ENCODE measurements at regions not wholly inside any gene's neighbourhood (a gene's known extent, or its start where the extent isn't known, plus 50 kb on each side); places are given as distances from the start of the nearest gene placed in this dataset.
"Not testable (repeated sequence)": the region's sequence is repeated elsewhere in the genome, so short reads cannot be mapped to it uniquely, and the experiment has no call there.

- DNase-seq = no peak
Observed at GRCh38 chr15:62326460-62327011, 161.5 kb upstream of the C2CD4B start.

GRCh38 chr15:62327406-62327805 is 162.3 kb upstream of the C2CD4B start:
- DNase-seq = no peak

GRCh38 chr15:62332472-62332871 is 167.4 kb upstream of the C2CD4B start:
- not testable (repeated sequence) for DNase-seq

- DNase-seq = no peak
Observed at GRCh38 chr15:62334536-62334935, 169.5 kb upstream of the C2CD4B start.

- no peak for DNase-seq
Observed at GRCh38 chr15:62337934-62338333, 172.8 kb upstream of the C2CD4B start.

GRCh38 chr15:62338497-62338896 is 173.4 kb upstream of the C2CD4B start:
- no peak for DNase-seq

- DNase-seq = no peak
Observed at GRCh38 chr15:62342959-62343358, 177.9 kb upstream of the C2CD4B start.

GRCh38 chr15:62343397-62343796 is 178.3 kb upstream of the C2CD4B start:
- DNase-seq = no peak

- no peak for DNase-seq
Observed at GRCh38 chr15:62344806-62345539, 179.9 kb upstream of the C2CD4B start.

GRCh38 chr15:62346168-62346567 is 181.1 kb upstream of the C2CD4B start:
- DNase-seq = no peak

GRCh38 chr15:62348118-62348517 is 183.0 kb upstream of the C2CD4B start:
- no peak for DNase-seq

- no peak for DNase-seq
Observed at GRCh38 chr15:62348623-62349022, 183.5 kb upstream of the C2CD4B start.

- DNase-seq = no peak
Observed at GRCh38 chr15:62352817-62353216, 187.7 kb upstream of the C2CD4B start.

- no peak for DNase-seq
Observed at GRCh38 chr15:62357431-62357830, 192.3 kb upstream of the C2CD4B start.

GRCh38 chr15:62359416-62359815 is 194.3 kb upstream of the C2CD4B start:
- DNase-seq = no peak

GRCh38 chr15:62360332-62361097 is 195.4 kb upstream of the C2CD4B start:
- no peak for DNase-seq

- DNase-seq = no peak
Observed at GRCh38 chr15:62362144-62362543, 197.1 kb upstream of the C2CD4B start.

- DNase-seq = no peak
Observed at GRCh38 chr15:62362608-62363007, 197.5 kb upstream of the C2CD4B start.

- no peak for DNase-seq
Observed at GRCh38 chr15:62363913-62364312, 198.8 kb upstream of the C2CD4B start.

- no peak for DNase-seq
Observed at GRCh38 chr15:62365795-62366442, 200.8 kb upstream of the C2CD4B start.

GRCh38 chr15:62369454-62369853 is 204.4 kb upstream of the C2CD4B start:
- DNase-seq = no peak

GRCh38 chr15:62371683-62372082 is 206.6 kb upstream of the C2CD4B start:
- not testable (repeated sequence) for DNase-seq

- DNase-seq = no peak
Observed at GRCh38 chr15:62377736-62378480, 212.8 kb upstream of the C2CD4B start.

All from bone marrow (tissue), 2 donors.